Sigmoid colon (tissue), 6 donors: ENCODE measurements at regions not wholly inside any gene's neighbourhood (a gene's known extent, or its start where the extent isn't known, plus 50 kb on each side); places are given as distances from the start of the nearest gene placed in this dataset.

Source experiments
- DNase-seq: peaks from one replicate; pipeline ENCODE4 v3.0.0-alpha.2; 2019
- H3K27ac ChIP-seq, 4 donors: fragments of 200-600 bp; sonication (generic); one replicate each; pipeline ENCODE4 v1.5.1; 2016 to 2019; ENCODE audit warnings: mild to moderate bottlenecking in 1 of 4
- H3K27me3 ChIP-seq, 3 donors: fragments of 200-600 bp; sonication (generic); one replicate each; pipeline ENCODE4 v1.5.1; 2019; ENCODE audit warnings: mild to moderate bottlenecking in 1 of 3
- H3K36me3 ChIP-seq, 4 donors: fragments of 200-600 bp; sonication (generic); one replicate each; pipeline ENCODE4 v1.5.1; 2016 to 2019
- H3K4me1 ChIP-seq, 4 donors: fragments of 200-600 bp; sonication (generic); one replicate each; pipeline ENCODE4 v1.5.1; 2017 to 2019
- H3K4me3 ChIP-seq, 4 donors: fragments of 200-600 bp; sonication (generic); one replicate each; pipeline ENCODE4 v1.5.1; 2017 to 2019; ENCODE audit warnings: mild to moderate bottlenecking in 2 of 4, moderate library complexity in 1 of 4
- H3K9me3 ChIP-seq, 4 donors: fragments of 200-600 bp in 3 of 4; sonication (generic) in 3 of 4; one replicate each; pipeline versions ENCODE4 v1.5.1 to v1.6.1; 2013 to 2019
- CTCF ChIP-seq, 4 experiments: fragments of 450-650 bp in 3 of 4; fragments of 200-600 bp in 1 of 4; IDR thresholded peaks; one replicate each; pipeline ENCODE4 v1.5.1; 2016 to 2019; ENCODE audit warnings: antibody characterized with exemption in 4 of 4, mild to moderate bottlenecking in 3 of 4, moderate library complexity in 2 of 4
- EP300 ChIP-seq, 4 donors: sonication (generic); formaldehyde crosslinking; IDR thresholded peaks; one replicate each; pipeline ENCODE4 v1.6.1; 2017; ENCODE audit warnings: antibody characterized with exemption in 4 of 4
- POLR2A ChIP-seq, 2 donors: fragments of 450-650 bp; IDR thresholded peaks; one replicate each; pipeline ENCODE4 v1.6.1; 2016; ENCODE audit warnings: antibody characterized with exemption in 2 of 2, mild to moderate bottlenecking in 2 of 2, moderate library complexity in 2 of 2
- POLR2AphosphoS5 ChIP-seq, 4 donors: sonication (generic); formaldehyde crosslinking; IDR thresholded peaks; one replicate each; pipeline ENCODE4 v1.6.1; 2017; ENCODE audit warnings: antibody characterized with exemption in 4 of 4
- WGBS, 2 donors: extraction: QIAGEN DNeasy Blood & Tissue Kit; methylation state at CpG; one replicate each; pipeline ENCODE4 v1.1.7; 2013; 5-methylcytosine and 5-hydroxymethylcytosine counted together
- intact Hi-C: fragments of 100-400 bp; cut with DNase I; formaldehyde crosslinking; loops from one replicate; pipeline ENCODE4 v1.15.1; 2023
- donor health status: healthy with polysubstance abuse.
- donor health status: healthy.

- DNase-seq = no peak
- TF ChIP-seq EP300 (IDR thresholded peaks at IDR 0.05) (no peak), POLR2AphosphoS5 (IDR thresholded peaks at IDR 0.05) (no peak), POLR2A (IDR thresholded peaks at IDR 0.05) (no peak), CTCF (IDR thresholded peaks at IDR 0.05) (no peak)
- H3K4me3 ChIP-seq = no peak overlapping the region
- H3K4me1 ChIP-seq = peaks cover 0 to 16% (median 9%) of the 10 kb centered on the region in 4 donors
- no peaks in the 10 kb centered on the region for H3K27me3 ChIP-seq
- H3K27ac ChIP-seq = no peak overlapping the region
- intact Hi-C loops = no loop called here
- no peaks in the 10 kb centered on the region for H3K9me3 ChIP-seq
- no peaks in the 10 kb centered on the region for H3K36me3 ChIP-seq
- WGBS, 2 donors = 76 to 89% methylated on average over 3 of the region's 3 CpGs
Measured at GRCh38 chr20:53752583-53752970, 158.9 kb upstream of the ZNF217 start.

- WGBS, 2 donors = 8 to 35% methylated on average over 9 of the region's 9 CpGs
- Histone ChIP-seq H3K27me3 (no peaks in the 10 kb centered on the region), H3K4me1 (peaks cover 0 to 16% (median 9%) of the 10 kb centered on the region in 4 donors), H3K36me3 (no peaks in the 10 kb centered on the region), H3K4me3 (no peak overlapping the region), H3K27ac (peak overlapping the region; percentile 32 to 58 (median 57)), H3K9me3 (no peaks in the 10 kb centered on the region)
- TF ChIP-seq POLR2AphosphoS5 (IDR thresholded peaks at IDR 0.05) = no peak
- TF ChIP-seq EP300 (IDR thresholded peaks at IDR 0.05) = no peak
- no peak for TF ChIP-seq POLR2A (IDR thresholded peaks at IDR 0.05)
- no peak for DNase-seq
- intact Hi-C loops = no loop called here
Measured at GRCh38 chr20:53751620-53752318, 158.1 kb upstream of the ZNF217 start.

GRCh38 chr20:53750827-53751619 lies 157.4 kb upstream of the ZNF217 start:
- 43 to 64% methylated on average over 14 of the region's 14 CpGs for WGBS, 2 donors
- no peak for TF ChIP-seq EP300 (IDR thresholded peaks at IDR 0.05)
- TF ChIP-seq POLR2AphosphoS5 (IDR thresholded peaks at IDR 0.05) = no peak
- no peak for TF ChIP-seq POLR2A (IDR thresholded peaks at IDR 0.05)
- no peak for TF ChIP-seq CTCF (IDR thresholded peaks at IDR 0.05)
- no peaks in the 10 kb centered on the region for H3K9me3 ChIP-seq
- peak overlapping the region; percentile 32 to 58 (median 57) for H3K27ac ChIP-seq
- no peaks in the 10 kb centered on the region for H3K27me3 ChIP-seq
- intact Hi-C loops = no loop called here
- H3K4me3 ChIP-seq = no peak overlapping the region
- peaks cover 0 to 16% (median 9%) of the 10 kb centered on the region in 4 donors for H3K4me1 ChIP-seq
- no peaks in the 10 kb centered on the region for H3K36me3 ChIP-seq
- peak; percentile 73 for DNase-seq

GRCh38 chr20:53749499-53749898 lies 155.9 kb upstream of the ZNF217 start:
- Histone ChIP-seq H3K4me1 (peaks cover 0 to 16% (median 9%) of the 10 kb centered on the region in 4 donors), H3K4me3 (no peak overlapping the region), H3K36me3 (no peaks in the 10 kb centered on the region), H3K27ac (no peak overlapping the region), H3K27me3 (no peaks in the 10 kb centered on the region), H3K9me3 (no peaks in the 10 kb centered on the region)
- DNase-seq = no peak
- TF ChIP-seq EP300 (IDR thresholded peaks at IDR 0.05) (no peak), CTCF (IDR thresholded peaks at IDR 0.05) (no peak), POLR2A (IDR thresholded peaks at IDR 0.05) (no peak), POLR2AphosphoS5 (IDR thresholded peaks at IDR 0.05) (no peak)
- intact Hi-C loops = no loop called here
- WGBS, 2 donors = 37 to 71% methylated on average over 1 of the region's 1 CpG

GRCh38 chr20:53748821-53749421 lies 155.3 kb upstream of the ZNF217 start:
- no peak overlapping the region for H3K27ac ChIP-seq
- H3K4me1 ChIP-seq = peaks cover 0 to 16% (median 9%) of the 10 kb centered on the region in 4 donors
- no peaks in the 10 kb centered on the region for H3K36me3 ChIP-seq
- TF ChIP-seq EP300 (IDR thresholded peaks at IDR 0.05) (no peak), CTCF (IDR thresholded peaks at IDR 0.05) (peak in 1 of 4 experiments; percentile 16)
- intact Hi-C loops = no loop called here
- no peaks in the 10 kb centered on the region for H3K9me3 ChIP-seq
- DNase-seq = no peak
- no peak overlapping the region for H3K4me3 ChIP-seq
- H3K27me3 ChIP-seq = no peaks in the 10 kb centered on the region
- 72 to 77% methylated on average over 6 of the region's 6 CpGs for WGBS, 2 donors
